Iris pigment epithelial cell (primary cell): ENCODE measurements at regions not wholly inside any gene's neighbourhood (a gene's known extent, or its start where the extent isn't known, plus 50 kb on each side); places are given as distances from the start of the nearest gene placed in this dataset.

Source experiments
- DNase-seq: peaks from one replicate; pipeline ENCODE4 v3.0.0-alpha.2; 2011; ENCODE audit warnings: low read depth

GRCh38 chr22:44423556-44424358, 74.3 kb downstream of the RTL6 start:
- no peak for DNase-seq

GRCh38 chr22:44422746-44423380, 75.2 kb downstream of the RTL6 start:
- no peak for DNase-seq

- DNase-seq, result peak; percentile 26
Observed at GRCh38 chr22:44419429-44419828, 78.6 kb downstream of the RTL6 start.

GRCh38 chr22:44413211-44413610, 84.8 kb downstream of the RTL6 start:
- DNase-seq, result no peak

- DNase-seq, result no peak
Observed at GRCh38 chr22:44412136-44412731, 85.8 kb downstream of the RTL6 start.

- DNase-seq, result no peak
Observed at GRCh38 chr22:44411226-44412135, 86.6 kb downstream of the RTL6 start.

- DNase-seq, result no peak
Observed at GRCh38 chr22:44410451-44410991, 87.5 kb downstream of the RTL6 start.

- DNase-seq, result no peak
Observed at GRCh38 chr22:44409974-44410316, 88.1 kb downstream of the RTL6 start.

- DNase-seq, result no peak
Observed at GRCh38 chr22:44409211-44409973, 88.6 kb downstream of the RTL6 start.

GRCh38 chr22:44408829-44409192, 89.2 kb downstream of the RTL6 start:
- no peak for DNase-seq

- DNase-seq, result no peak
Observed at GRCh38 chr22:44407987-44408828, 89.8 kb downstream of the RTL6 start.

GRCh38 chr22:44407171-44407986, 90.7 kb downstream of the RTL6 start:
- no peak for DNase-seq

- peak; percentile 20 for DNase-seq
Observed at GRCh38 chr22:44406341-44407170, 91.5 kb downstream of the RTL6 start.

GRCh38 chr22:44405661-44406060, 92.4 kb downstream of the RTL6 start:
- no peak for DNase-seq

- DNase-seq, result no peak
Observed at GRCh38 chr22:44404341-44405020, 91.7 kb upstream of the SHISAL1 start.

GRCh38 chr22:44403602-44404329, 91.0 kb upstream of the SHISAL1 start:
- no peak for DNase-seq

- DNase-seq, result no peak
Observed at GRCh38 chr22:44403166-44403565, 90.4 kb upstream of the SHISAL1 start.
